OCI-LY7 (cell line): ENCODE measurements at regions not wholly inside any gene's neighbourhood (a gene's known extent, or its start where the extent isn't known, plus 50 kb on each side); places are given as distances from the start of the nearest gene placed in this dataset.

ENCODE experiments used
- CTCF ChIP-seq: fragments of 200-600 bp; sonication (generic); conservative IDR thresholded peaks from 2 replicates; pipeline ENCODE4 v1.5.1; 2014; ENCODE audit warnings: mild to moderate bottlenecking, antibody characterized with exemption, low read length, moderate library complexity, mixed read lengths
- EZH2phosphoT487 ChIP-seq: fragments of 200-600 bp; sonication (generic); IDR thresholded peaks from 2 replicates; pipeline ENCODE4 v1.6.1; 2018; ENCODE audit warnings: low read depth, borderline replicate concordance, mild to moderate bottlenecking, mixed run types, antibody characterized with exemption, low read length, moderate library complexity, mixed read lengths

- TF ChIP-seq CTCF (no peak), EZH2phosphoT487 (no peak)
Measured at GRCh38 chr20:62553838-62554161, 78.0 kb upstream of the GATA5 start.
